H9 (cell line): ENCODE measurements at regions not wholly inside any gene's neighbourhood (a gene's known extent, or its start where the extent isn't known, plus 50 kb on each side); places are given as distances from the start of the nearest gene placed in this dataset.

Experiments
- DNase-seq: peaks from one replicate; pipeline ENCODE4 v3.0.0-alpha.2; 2017
- H2AFZ ChIP-seq: one replicate; pipeline ENCODE4 v1.6.1; 2013; ENCODE audit warnings: mild to moderate bottlenecking, low read length, control low read depth, moderate library complexity
- H2AK5ac ChIP-seq: 2 replicates; pipeline ENCODE4 v1.6.1; 2013; ENCODE audit warnings: low read length, control low read depth, mixed read lengths; ENCODE audit not compliant: insufficient read length
- H2BK120ac ChIP-seq: one replicate; pipeline ENCODE4 v1.6.1; 2013; ENCODE audit warnings: low read depth, mild to moderate bottlenecking, low read length, control low read depth, inconsistent platforms; ENCODE audit not compliant: poor library complexity, severe bottlenecking
- H2BK12ac ChIP-seq: 2 replicates; pipeline ENCODE4 v1.6.1; 2013; ENCODE audit warnings: low read length, control low read depth, mixed read lengths, low read depth; ENCODE audit not compliant: insufficient read length
- H2BK15ac ChIP-seq: 2 replicates; pipeline ENCODE4 v1.6.1; 2013; ENCODE audit warnings: low read depth, low read length, control low read depth
- H2BK20ac ChIP-seq: one replicate; pipeline ENCODE4 v1.6.1; 2013; ENCODE audit warnings: low read depth, mild to moderate bottlenecking, low read length, control low read depth, inconsistent platforms; ENCODE audit not compliant: poor library complexity, severe bottlenecking
- H2BK5ac ChIP-seq: 2 replicates; pipeline ENCODE4 v1.6.1; 2013; ENCODE audit warnings: low read length, control low read depth, mixed read lengths; ENCODE audit not compliant: insufficient read length
- H3K14ac ChIP-seq: 2 replicates; pipeline ENCODE4 v1.6.1; 2013; ENCODE audit warnings: low read length, control low read depth; ENCODE audit not compliant: insufficient read depth
- H3K18ac ChIP-seq: 2 replicates; pipeline ENCODE4 v1.6.1; 2013; ENCODE audit warnings: low read depth, mild to moderate bottlenecking, mixed read lengths, low read length, control low read depth; ENCODE audit not compliant: insufficient read length
- H3K23ac ChIP-seq: 2 replicates; pipeline ENCODE4 v1.6.1; 2013; ENCODE audit warnings: low read length, control low read depth, mixed read lengths, low read depth; ENCODE audit not compliant: insufficient read length
- H3K23me2 ChIP-seq: 2 replicates; pipeline ENCODE4 v1.6.1; 2013; ENCODE audit warnings: low read depth, mild to moderate bottlenecking, mixed read lengths, low read length, control low read depth; ENCODE audit not compliant: insufficient read length, poor library complexity, severe bottlenecking
- H3K27ac ChIP-seq: 2 replicates; pipeline ENCODE4 v1.5.1; 2013; ENCODE audit warnings: low read length, control low read depth, mixed read lengths, low read depth; ENCODE audit not compliant: insufficient read length
- H3K27me3 ChIP-seq: 2 replicates; pipeline ENCODE4 v1.6.1; 2013; ENCODE audit warnings: low read length, control low read depth, inconsistent platforms; ENCODE audit not compliant: insufficient read depth
- H3K4ac ChIP-seq: 2 replicates; pipeline ENCODE4 v1.6.1; 2013; ENCODE audit warnings: low read depth, mild to moderate bottlenecking, control low read depth, inconsistent platforms, low read length, moderate library complexity
- H3K4me1 ChIP-seq: 2 replicates; pipeline ENCODE4 v1.6.1; 2013; ENCODE audit warnings: low read length, control low read depth, inconsistent platforms; ENCODE audit not compliant: insufficient read depth
- H3K4me2 ChIP-seq: 2 replicates; pipeline ENCODE4 v1.6.1; 2013; ENCODE audit warnings: low read length, control low read depth, mixed read lengths; ENCODE audit not compliant: insufficient read length, insufficient read depth
- H3K56ac ChIP-seq: 2 replicates; pipeline ENCODE4 v1.6.1; 2013; ENCODE audit warnings: low read depth, mild to moderate bottlenecking, mixed read lengths, low read length, control low read depth; ENCODE audit not compliant: insufficient read length
- H3K79me1 ChIP-seq: 2 replicates; pipeline ENCODE4 v1.6.1; 2013; ENCODE audit warnings: low read depth, mild to moderate bottlenecking, moderate library complexity, low read length, control low read depth, inconsistent platforms; ENCODE audit not compliant: insufficient read depth, poor library complexity, severe bottlenecking
- H3K79me2 ChIP-seq: 2 replicates; pipeline ENCODE4 v1.6.1; 2013; ENCODE audit warnings: low read length, control low read depth, inconsistent platforms; ENCODE audit not compliant: insufficient read depth
- H3K9ac ChIP-seq: 2 replicates; pipeline ENCODE4 v1.6.1; 2013; ENCODE audit warnings: low read length, control low read depth, mixed read lengths; ENCODE audit not compliant: insufficient read length; ENCODE audit errors: extremely low read depth
- H3K9me3 ChIP-seq: one replicate; pipeline ENCODE4 v1.6.1; 2013; ENCODE audit warnings: low read depth, low read length, inconsistent platforms; ENCODE audit not compliant: control insufficient read depth
- H3T11ph ChIP-seq: one replicate; pipeline ENCODE4 v1.6.1; 2013; ENCODE audit warnings: mild to moderate bottlenecking, low read length, control low read depth, inconsistent platforms
- H4K20me1 ChIP-seq: one replicate; pipeline ENCODE4 v1.6.1; 2013; ENCODE audit not compliant: control insufficient read depth, insufficient read length, insufficient read depth
- H4K5ac ChIP-seq: 2 replicates; pipeline ENCODE4 v1.6.1; 2013; ENCODE audit warnings: low read depth, mild to moderate bottlenecking, mixed read lengths, low read length, control low read depth; ENCODE audit not compliant: insufficient read length
- H4K8ac ChIP-seq: replicated peaks from 2 replicates; pipeline ENCODE4 v1.6.1; 2013; ENCODE audit warnings: low read length, control low read depth, mixed read lengths, low read depth; ENCODE audit not compliant: insufficient read length
- H4K91ac ChIP-seq: 2 replicates; pipeline ENCODE4 v1.6.1; 2013; ENCODE audit warnings: low read depth, mild to moderate bottlenecking, moderate library complexity, mixed read lengths, low read length, control low read depth; ENCODE audit not compliant: insufficient read length
- H3K27ac Mint-ChIP-seq, 3 experiments: 2 replicates in 2 of 3; 3 replicates in 1 of 3; pipeline ENCODE4 v1.8.0; 2020 to 2021; ENCODE audit warnings: mixed read lengths in 3 of 3, mild to moderate bottlenecking in 1 of 3, moderate library complexity in 1 of 3
- H3K27me3 Mint-ChIP-seq: 2 replicates; pipeline ENCODE4 v1.8.0; 2021; ENCODE audit warnings: low read depth, mild to moderate bottlenecking, moderate library complexity, mixed read lengths
- H3K36me3 Mint-ChIP-seq, 3 experiments: 2 replicates in 2 of 3; 3 replicates in 1 of 3; pipeline ENCODE4 v1.8.0; 2020 to 2021; ENCODE audit warnings: low read depth in 3 of 3, mixed read lengths in 3 of 3; ENCODE audit not compliant: insufficient read depth in 1 of 3
- H3K4me1 Mint-ChIP-seq, 2 experiments: 2 replicates each; pipeline ENCODE4 v1.8.0; 2020; ENCODE audit warnings: mixed read lengths in 2 of 2
- H3K4me3 Mint-ChIP-seq, 2 experiments: 2 replicates in 1 of 2; 3 replicates in 1 of 2; pipeline ENCODE4 v1.8.0; 2020 to 2021; ENCODE audit warnings: mild to moderate bottlenecking in 2 of 2, mixed read lengths in 2 of 2, moderate library complexity in 1 of 2
- H3K9me3 Mint-ChIP-seq, 2 experiments: 2 replicates in 1 of 2; 3 replicates in 1 of 2; pipeline ENCODE4 v1.8.0; 2020; ENCODE audit warnings: mild to moderate bottlenecking in 2 of 2, mixed read lengths in 2 of 2, moderate library complexity in 1 of 2
- CTCF ChIP-seq: fragments of 200-600 bp; sonication (generic); conservative IDR thresholded peaks from 3 replicates; pipeline ENCODE4 v1.8.0; 2021; ENCODE audit warnings: antibody characterized with exemption, mild to moderate bottlenecking
- WGBS: extraction: QIAGEN DNeasy Blood & Tissue Kit; methylation state at CpG from one replicate; pipeline ENCODE4 v1.1.7; 2013; ENCODE audit warnings: missing lambda C conversion rate, low lambda C conversion rate, mixed read lengths; ENCODE audit not compliant: insufficient read length; ENCODE audit errors: extremely low coverage; 5-methylcytosine and 5-hydroxymethylcytosine counted together

- no peak overlapping the region for H2BK12ac ChIP-seq
- H3K56ac ChIP-seq = no peak overlapping the region
- no peak overlapping the region for H3K23ac ChIP-seq
- H4K91ac ChIP-seq = no peak overlapping the region
- H4K20me1 ChIP-seq = no peaks in the 10 kb centered on the region
- Mint-ChIP-seq H3K4me3 (no peak overlapping the region), H3K27me3 (no peaks in the 10 kb centered on the region), H3K27ac (no peak overlapping the region; a peak in 1 of 7 replicates), H3K9me3 (no peaks in the 10 kb centered on the region), H3K4me1 (peaks cover 0 to 9% of the 10 kb centered on the region in 2 experiments; a peak in 2 of 4 replicates), H3K36me3 (no peaks in the 10 kb centered on the region)
- H3K4me1 ChIP-seq = no peaks in the 10 kb centered on the region
- H3K23me2 ChIP-seq = no peaks in the 10 kb centered on the region
- no peak overlapping the region for H3K4me2 ChIP-seq
- no peak overlapping the region for H2BK120ac ChIP-seq
- H2AFZ ChIP-seq = no peak overlapping the region
- H2AK5ac ChIP-seq = no peak overlapping the region
- H3T11ph ChIP-seq = no peak overlapping the region
- H3K18ac ChIP-seq = no peak overlapping the region
- no peak overlapping the region for H2BK15ac ChIP-seq
- H2BK20ac ChIP-seq = no peak overlapping the region
- no peak overlapping the region for H4K8ac ChIP-seq
- TF ChIP-seq CTCF = no peak
- no peak overlapping the region for H2BK5ac ChIP-seq
- H4K5ac ChIP-seq = no peak overlapping the region
- H3K79me1 ChIP-seq = no peaks in the 10 kb centered on the region
- H3K27me3 ChIP-seq = no peaks in the 10 kb centered on the region
- H3K9me3 ChIP-seq = no peaks in the 10 kb centered on the region
- WGBS = no CpG with 5 or more reads among the region's 3 CpGs
- H3K79me2 ChIP-seq = no peaks in the 10 kb centered on the region
- no peak overlapping the region for H3K27ac ChIP-seq
- no peak for DNase-seq
- no peak overlapping the region for H3K9ac ChIP-seq
- H3K14ac ChIP-seq = no peak overlapping the region
- H3K4ac ChIP-seq = no peak overlapping the region
Observed at GRCh38 chr18:41266616-41267015, 688.4 kb upstream of the PIK3C3 start.
